H1 (cell line): ENCODE measurements at regions not wholly inside any gene's neighbourhood (a gene's known extent, or its start where the extent isn't known, plus 50 kb on each side); places are given as distances from the start of the nearest gene placed in this dataset.
"Not testable (repeated sequence)": the region's sequence is repeated elsewhere in the genome, so short reads cannot be mapped to it uniquely, and the experiment has no call there.

Source experiments
- CTCF ChIA-PET: fragments of 300-600 bp; sonication (Branson Sonifier 250); formaldehyde crosslinking; loops from one replicate; lab custom pipeline; 2021; ENCODE audit not compliant: partially characterized antibody; lab: Charles Lee
- POLR2A ChIA-PET: fragments of 300-600 bp; sonication (Branson Sonifier 250); formaldehyde crosslinking; loops from one replicate; lab custom pipeline; 2021; ENCODE audit warnings: inconsistent platforms; ENCODE audit not compliant: partially characterized antibody; lab: Charles Lee
- DNase-seq, 2 experiments: peaks; one replicate each; pipeline versions ENCODE4 v3.0.0 to v3.0.0-alpha.2; 2010 to 2022; ENCODE audit warnings: low spot score in 2 of 2, low read depth in 1 of 2, mixed read lengths in 1 of 2
- FAIRE-seq: peaks from 2 replicates; lab custom pipeline; 2011; peaks lifted over from hg19 to GRCh38; lab: Jason Lieb, UNC
- H2AFZ ChIP-seq: 2 replicates; pipeline ENCODE4 v1.8.1; 2012; ENCODE audit warnings: low read length, inconsistent platforms
- H2AK5ac ChIP-seq: 2 replicates; pipeline ENCODE4 v1.6.1; 2013; ENCODE audit warnings: low read depth, low read length
- H2BK120ac ChIP-seq: replicated peaks from 2 replicates; pipeline ENCODE3; 2013; ENCODE audit warnings: low read depth, low read length, inconsistent platforms
- H2BK12ac ChIP-seq: 2 replicates; pipeline ENCODE4 v1.6.1; 2013; ENCODE audit warnings: low read depth, low read length
- H2BK15ac ChIP-seq: 2 replicates; pipeline ENCODE4 v1.6.1; 2013; ENCODE audit warnings: low read length
- H2BK20ac ChIP-seq: 2 replicates; pipeline ENCODE4 v1.6.1; 2013; ENCODE audit warnings: low read length
- H2BK5ac ChIP-seq: 2 replicates; pipeline ENCODE4 v1.6.1; 2013; ENCODE audit warnings: low read depth, low read length
- H3K14ac ChIP-seq: 2 replicates; pipeline ENCODE4 v1.6.1; 2013; ENCODE audit warnings: inconsistent platforms; ENCODE audit not compliant: insufficient read length
- H3K18ac ChIP-seq: 2 replicates; pipeline ENCODE4 v1.6.1; 2013; ENCODE audit warnings: low read length; ENCODE audit errors: extremely low read depth
- H3K23ac ChIP-seq: 2 replicates; pipeline ENCODE4 v1.6.1; 2013; ENCODE audit warnings: inconsistent platforms; ENCODE audit not compliant: insufficient read length
- H3K23me2 ChIP-seq: 2 replicates; pipeline ENCODE4 v1.6.1; 2013; ENCODE audit warnings: low read depth, low read length
- H3K27ac ChIP-seq: 2 replicates; pipeline ENCODE4 v1.6.1; 2011; ENCODE audit warnings: low read depth, low read length, inconsistent platforms
- H3K27me3 ChIP-seq, 4 experiments: replicated peaks in 1 of 4; 1 replicate in 1 of 4; 2 replicates in 3 of 4; pipeline versions ENCODE4 v1.6.1 to v1.8.1; 2011 to 2013; ENCODE audit warnings: low read length in 3 of 4, mild to moderate bottlenecking in 3 of 4, inconsistent platforms in 2 of 4, mixed read lengths in 2 of 4, moderate library complexity in 1 of 4; ENCODE audit not compliant: control insufficient read depth in 3 of 4, insufficient read depth in 3 of 4; ENCODE audit errors: extremely low read depth in 1 of 4
- H3K36me3 ChIP-seq, 4 experiments: 2 replicates each; pipeline versions ENCODE4 v1.6.1 to v1.8.1; 2011 to 2013; ENCODE audit warnings: mild to moderate bottlenecking in 4 of 4, low read length in 3 of 4, moderate library complexity in 2 of 4, control low read depth in 1 of 4, inconsistent platforms in 1 of 4; ENCODE audit not compliant: insufficient read depth in 4 of 4, control insufficient read depth in 2 of 4
- H3K4ac ChIP-seq: replicated peaks from 2 replicates; pipeline ENCODE3; 2013; ENCODE audit warnings: low read length, low read depth, mixed read lengths, inconsistent platforms; ENCODE audit not compliant: insufficient read length
- H3K4me1 ChIP-seq, 4 experiments: replicated peaks in 1 of 4; 1 replicate in 1 of 4; 2 replicates in 3 of 4; pipeline versions ENCODE4 v1.6.1 to v1.8.1; 2011 to 2013; ENCODE audit warnings: low read length in 3 of 4, inconsistent platforms in 2 of 4, mixed read lengths in 1 of 4; ENCODE audit not compliant: insufficient read depth in 4 of 4, control insufficient read depth in 3 of 4
- H3K4me2 ChIP-seq, 2 experiments: 2 replicates each; pipeline versions ENCODE4 v1.6.1 to v1.8.1; 2011 to 2013; ENCODE audit warnings: low read depth in 2 of 2, low read length in 2 of 2, control low read depth in 1 of 2, inconsistent platforms in 1 of 2, mild to moderate bottlenecking in 1 of 2; ENCODE audit not compliant: insufficient read depth in 1 of 2
- H3K4me3 ChIP-seq, 4 experiments: fragments of 200-600, 300-600 bp in 1 of 4; sonication (generic), shearing (Covaris generic), sonication (Bioruptor Twin) in 1 of 4; 2 replicates each; pipeline versions ENCODE4 v1.5.1 to v1.8.1; 2011 to 2016; ENCODE audit warnings: low read length in 4 of 4, low read depth in 3 of 4, control low read depth in 2 of 4, inconsistent platforms in 2 of 4, mild to moderate bottlenecking in 2 of 4, mixed read lengths in 1 of 4, moderate library complexity in 1 of 4; ENCODE audit not compliant: insufficient read depth in 2 of 4; ENCODE audit errors: extremely low read depth in 1 of 4
- H3K56ac ChIP-seq: replicated peaks from 2 replicates; pipeline ENCODE3; 2013; ENCODE audit warnings: low read depth, mild to moderate bottlenecking, mixed read lengths, low read length, inconsistent platforms; ENCODE audit not compliant: insufficient read length
- H3K79me1 ChIP-seq: 2 replicates; pipeline ENCODE4 v1.6.1; 2013; ENCODE audit warnings: low read depth, low read length, control low read depth
- H3K79me2 ChIP-seq, 2 experiments: 2 replicates each; pipeline versions ENCODE4 v1.6.1 to v1.8.1; 2012 to 2013; ENCODE audit warnings: low read length in 2 of 2, mild to moderate bottlenecking in 2 of 2, inconsistent platforms in 1 of 2; ENCODE audit not compliant: insufficient read depth in 2 of 2, control insufficient read depth in 1 of 2
- H3K9ac ChIP-seq, 4 experiments: replicated peaks in 1 of 4; 1 replicate in 1 of 4; 2 replicates in 3 of 4; pipeline versions ENCODE4 v1.6.1 to v1.8.1; 2011 to 2013; ENCODE audit warnings: low read depth in 3 of 4, low read length in 3 of 4, control low read depth in 2 of 4, mild to moderate bottlenecking in 2 of 4, moderate library complexity in 2 of 4, inconsistent platforms in 1 of 4; ENCODE audit errors: extremely low read depth in 1 of 4
- H3K9me3 ChIP-seq, 2 experiments: 2 replicates each; pipeline versions ENCODE4 v1.6.1 to v1.8.1; 2012 to 2013; ENCODE audit warnings: mild to moderate bottlenecking in 2 of 2, moderate library complexity in 2 of 2, control low read depth in 1 of 2, inconsistent platforms in 1 of 2, low read depth in 1 of 2, low read length in 1 of 2, mixed read lengths in 1 of 2; ENCODE audit not compliant: insufficient read depth in 2 of 2
- H4K20me1 ChIP-seq, 2 experiments: replicated peaks in 1 of 2; 2 replicates each; pipeline versions ENCODE3 to v1.8.1; 2011 to 2013; ENCODE audit warnings: inconsistent platforms in 2 of 2, low read length in 2 of 2, mild to moderate bottlenecking in 1 of 2; ENCODE audit not compliant: insufficient read depth in 2 of 2, control insufficient read depth in 1 of 2
- H4K5ac ChIP-seq: 2 replicates; pipeline ENCODE4 v1.6.1; 2013; ENCODE audit warnings: low read length, low read depth, mixed read lengths, inconsistent platforms; ENCODE audit not compliant: insufficient read length
- H4K8ac ChIP-seq: 2 replicates; pipeline ENCODE4 v1.8.0; 2013; ENCODE audit warnings: mild to moderate bottlenecking, moderate library complexity, low read length, inconsistent platforms; ENCODE audit not compliant: insufficient read depth; ENCODE audit errors: extremely low read depth
- H4K91ac ChIP-seq: replicated peaks from 2 replicates; pipeline ENCODE3; 2013; ENCODE audit warnings: low read length, mixed read lengths, inconsistent platforms; ENCODE audit not compliant: insufficient read length
- WGBS, 2 experiments: shearing (Covaris generic) in 1 of 2; methylation state at CpG; one replicate each; pipeline versions ENCODE4 v1.1.6 to v1.1.7; 2013 to 2015; ENCODE audit warnings: low lambda C conversion rate in 2 of 2, mixed read lengths in 2 of 2, inconsistent platforms in 1 of 2, low coverage in 1 of 2, missing lambda C conversion rate in 1 of 2; ENCODE audit not compliant: insufficient replicate concordance in 2 of 2, insufficient coverage in 1 of 2, insufficient read length in 1 of 2; ENCODE audit errors: extremely low coverage in 1 of 2, missing lambda C conversion rate in 1 of 2; 5-methylcytosine and 5-hydroxymethylcytosine counted together
- small RNA-seq: library from polyadenylated mRNA; stranded (forward); fragments of <200 nt; extraction: miRNeasy Mini kit (QIAGEN cat#:217004); gene quantifications from one replicate; pipeline ENCODE3, GENCODE V24; 2013; ENCODE audit not compliant: insufficient read depth

- POLR2A ChIA-PET, H3K79me2 ChIP-seq, H3K4me3 ChIP-seq, H2AK5ac ChIP-seq, H2BK120ac ChIP-seq, H4K5ac ChIP-seq, H3K79me1 ChIP-seq, H3K23me2 ChIP-seq, FAIRE-seq, H3K4me1 ChIP-seq, H3K36me3 ChIP-seq, H4K20me1 ChIP-seq, H3K27ac ChIP-seq, H3K4ac ChIP-seq, H3K56ac ChIP-seq, H3K27me3 ChIP-seq, H3K9ac ChIP-seq, H2BK12ac ChIP-seq, H2BK20ac ChIP-seq, H3K4me2 ChIP-seq, H2AFZ ChIP-seq, H4K8ac ChIP-seq, H3K9me3 ChIP-seq, H4K91ac ChIP-seq, H3K18ac ChIP-seq, DNase-seq, H2BK5ac ChIP-seq, H3K14ac ChIP-seq, H3K23ac ChIP-seq, CTCF ChIA-PET, H2BK15ac ChIP-seq: not testable (repeated sequence)
- 100% methylated on average over 2 of the region's 2 CpGs; no CpG with 5 or more reads in 1 of the 2 experiments for WGBS, 2 experiments
These were observed 53.7 kb upstream of the ALG13 start for GRCh38 chrX:111627256-111627655.

Small RNA genes in the stretch of these regions (small RNA-seq; reads per million reads assigned to genes)
- 9.9 reads per million, percentile 82 among the genes with 10 or more reads in this experiment for gene AL589880.1
